ENCODE measurements at regions not wholly inside any gene's neighbourhood (a gene's known extent, or its start where the extent isn't known, plus 50 kb on each side); places are given as distances from the start of the nearest gene placed in this dataset.

GRCh38 chrX:13110433-13111324, 66.3 kb upstream of the FAM9C start:
- no peak overlapping the region for H3K9ac ChIP-seq (ENCODE audit: low read depth, low read length)
- no peaks in the 10 kb centered on the region for H3K27me3 ChIP-seq (ENCODE audit: insufficient read depth, low read length)
- H3K4me3 ChIP-seq (ENCODE audit: low read length), result no peak overlapping the region
- H3K27ac ChIP-seq (ENCODE audit: low read length), result no peak overlapping the region
- H3K9me3 ChIP-seq (ENCODE audit: insufficient read depth, low read depth, low read length), result no peaks in the 10 kb centered on the region
- H3K4me1 ChIP-seq (ENCODE audit: insufficient read depth, low read length), result no peaks in the 10 kb centered on the region
- no peaks in the 10 kb centered on the region for H3K36me3 ChIP-seq (ENCODE audit: insufficient read depth, low read depth, low read length)

- Histone ChIP-seq H3K27ac (ENCODE audit: low read length) (no peak overlapping the region), H3K27me3 (ENCODE audit: insufficient read depth, low read length) (no peaks in the 10 kb centered on the region), H3K4me3 (ENCODE audit: low read length) (no peak overlapping the region), H3K9me3 (ENCODE audit: insufficient read depth, low read depth, low read length) (no peaks in the 10 kb centered on the region), H3K9ac (ENCODE audit: low read depth, low read length) (no peak overlapping the region), H3K4me1 (ENCODE audit: insufficient read depth, low read length) (no peaks in the 10 kb centered on the region), H3K36me3 (ENCODE audit: insufficient read depth, low read depth, low read length) (no peaks in the 10 kb centered on the region)
Measured at GRCh38 chrX:13109817-13110216, 65.4 kb upstream of the FAM9C start.

- no peak overlapping the region for H3K4me3 ChIP-seq (ENCODE audit: low read length)
- no peak overlapping the region for H3K9ac ChIP-seq (ENCODE audit: low read depth, low read length)
- H3K27me3 ChIP-seq (ENCODE audit: insufficient read depth, low read length), result no peaks in the 10 kb centered on the region
- H3K9me3 ChIP-seq (ENCODE audit: insufficient read depth, low read depth, low read length), result no peaks in the 10 kb centered on the region
- H3K27ac ChIP-seq (ENCODE audit: low read length), result no peak overlapping the region
- no peaks in the 10 kb centered on the region for H3K36me3 ChIP-seq (ENCODE audit: insufficient read depth, low read depth, low read length)
- no peaks in the 10 kb centered on the region for H3K4me1 ChIP-seq (ENCODE audit: insufficient read depth, low read length)
Measured at GRCh38 chrX:13103914-13104274, 59.5 kb upstream of the FAM9C start.

- Histone ChIP-seq H3K27me3 (ENCODE audit: insufficient read depth, low read length) (no peaks in the 10 kb centered on the region), H3K4me3 (ENCODE audit: low read length) (no peak overlapping the region), H3K27ac (ENCODE audit: low read length) (no peak overlapping the region), H3K9me3 (ENCODE audit: insufficient read depth, low read depth, low read length) (no peaks in the 10 kb centered on the region), H3K36me3 (ENCODE audit: insufficient read depth, low read depth, low read length) (no peaks in the 10 kb centered on the region), H3K9ac (ENCODE audit: low read depth, low read length) (no peak overlapping the region), H3K4me1 (ENCODE audit: insufficient read depth, low read length) (no peaks in the 10 kb centered on the region)
Measured at GRCh38 chrX:13103188-13103913, 58.9 kb upstream of the FAM9C start.

GRCh38 chrX:13102636-13103035, 58.2 kb upstream of the FAM9C start:
- no peak overlapping the region for H3K4me3 ChIP-seq (ENCODE audit: low read length)
- no peak overlapping the region for H3K27ac ChIP-seq (ENCODE audit: low read length)
- no peaks in the 10 kb centered on the region for H3K36me3 ChIP-seq (ENCODE audit: insufficient read depth, low read depth, low read length)
- H3K4me1 ChIP-seq (ENCODE audit: insufficient read depth, low read length), result no peaks in the 10 kb centered on the region
- H3K27me3 ChIP-seq (ENCODE audit: insufficient read depth, low read length), result no peaks in the 10 kb centered on the region
- no peak overlapping the region for H3K9ac ChIP-seq (ENCODE audit: low read depth, low read length)
- no peaks in the 10 kb centered on the region for H3K9me3 ChIP-seq (ENCODE audit: insufficient read depth, low read depth, low read length)

- Histone ChIP-seq H3K4me3 (ENCODE audit: low read length) (no peak overlapping the region), H3K27me3 (ENCODE audit: insufficient read depth, low read length) (no peaks in the 10 kb centered on the region), H3K36me3 (ENCODE audit: insufficient read depth, low read depth, low read length) (no peaks in the 10 kb centered on the region), H3K4me1 (ENCODE audit: insufficient read depth, low read length) (no peaks in the 10 kb centered on the region), H3K9me3 (ENCODE audit: insufficient read depth, low read depth, low read length) (no peaks in the 10 kb centered on the region), H3K27ac (ENCODE audit: low read length) (no peak overlapping the region), H3K9ac (ENCODE audit: low read depth, low read length) (no peak overlapping the region)
Measured at GRCh38 chrX:13101441-13102139, 57.2 kb upstream of the FAM9C start.

- H3K27ac ChIP-seq (ENCODE audit: low read length), result no peak overlapping the region
- H3K4me1 ChIP-seq (ENCODE audit: insufficient read depth, low read length), result no peaks in the 10 kb centered on the region
- no peaks in the 10 kb centered on the region for H3K9me3 ChIP-seq (ENCODE audit: insufficient read depth, low read depth, low read length)
- no peak overlapping the region for H3K9ac ChIP-seq (ENCODE audit: low read depth, low read length)
- no peaks in the 10 kb centered on the region for H3K36me3 ChIP-seq (ENCODE audit: insufficient read depth, low read depth, low read length)
- H3K4me3 ChIP-seq (ENCODE audit: low read length), result no peak overlapping the region
- no peaks in the 10 kb centered on the region for H3K27me3 ChIP-seq (ENCODE audit: insufficient read depth, low read length)
Measured at GRCh38 chrX:13099121-13099520, 54.7 kb upstream of the FAM9C start.

GRCh38 chrX:13096728-13097127, 52.3 kb upstream of the FAM9C start:
- no peak overlapping the region for H3K27ac ChIP-seq (ENCODE audit: low read length)
- no peak overlapping the region for H3K4me3 ChIP-seq (ENCODE audit: low read length)
- H3K9ac ChIP-seq (ENCODE audit: low read depth, low read length), result no peak overlapping the region
- no peaks in the 10 kb centered on the region for H3K36me3 ChIP-seq (ENCODE audit: insufficient read depth, low read depth, low read length)
- no peaks in the 10 kb centered on the region for H3K27me3 ChIP-seq (ENCODE audit: insufficient read depth, low read length)
- no peaks in the 10 kb centered on the region for H3K9me3 ChIP-seq (ENCODE audit: insufficient read depth, low read depth, low read length)
- H3K4me1 ChIP-seq (ENCODE audit: insufficient read depth, low read length), result no peaks in the 10 kb centered on the region

- H3K9ac ChIP-seq (ENCODE audit: low read depth, low read length), result no peak overlapping the region
- H3K36me3 ChIP-seq (ENCODE audit: insufficient read depth, low read depth, low read length), result no peaks in the 10 kb centered on the region
- H3K4me3 ChIP-seq (ENCODE audit: low read length), result no peak overlapping the region
- H3K27ac ChIP-seq (ENCODE audit: low read length), result no peak overlapping the region
- no peaks in the 10 kb centered on the region for H3K9me3 ChIP-seq (ENCODE audit: insufficient read depth, low read depth, low read length)
- H3K4me1 ChIP-seq (ENCODE audit: insufficient read depth, low read length), result no peaks in the 10 kb centered on the region
- H3K27me3 ChIP-seq (ENCODE audit: insufficient read depth, low read length), result no peaks in the 10 kb centered on the region
Measured at GRCh38 chrX:13094828-13095341, 50.5 kb upstream of the FAM9C start.

GRCh38 chrX:13094374-13094773, 50.0 kb upstream of the FAM9C start:
- H3K9ac ChIP-seq (ENCODE audit: low read depth, low read length), result no peak overlapping the region
- no peaks in the 10 kb centered on the region for H3K36me3 ChIP-seq (ENCODE audit: insufficient read depth, low read depth, low read length)
- no peak overlapping the region for H3K27ac ChIP-seq (ENCODE audit: low read length)
- H3K9me3 ChIP-seq (ENCODE audit: insufficient read depth, low read depth, low read length), result no peaks in the 10 kb centered on the region
- no peak overlapping the region for H3K4me3 ChIP-seq (ENCODE audit: low read length)
- H3K27me3 ChIP-seq (ENCODE audit: insufficient read depth, low read length), result no peaks in the 10 kb centered on the region
- no peaks in the 10 kb centered on the region for H3K4me1 ChIP-seq (ENCODE audit: insufficient read depth, low read length)

All from iPS-20b (cell line).